OCI-LY3 (cell line): ENCODE measurements at regions not wholly inside any gene's neighbourhood (a gene's known extent, or its start where the extent isn't known, plus 50 kb on each side); places are given as distances from the start of the nearest gene placed in this dataset.

Experiments used
- H2AFZ ChIP-seq: fragments of 200-600, 300-600 bp; shearing (Covaris generic); 2 replicates; pipeline ENCODE4 v1.6.0; 2014; ENCODE audit warnings: antibody characterized with exemption, low read depth, low read length
- H3K27ac ChIP-seq: fragments of 200-600, 300-600 bp; sonication (generic); 2 replicates; pipeline ENCODE4 v1.5.1; 2014; ENCODE audit warnings: mild to moderate bottlenecking, low read length, moderate library complexity, mixed read lengths
- H3K27me3 ChIP-seq: fragments of 200-600, 300-600 bp; sonication (generic); 2 replicates; pipeline ENCODE4 v1.6.1; 2014; ENCODE audit warnings: low read depth, low read length, mixed read lengths
- H3K36me3 ChIP-seq: fragments of 200-600, 300-600 bp; sonication (generic); replicated peaks from 2 replicates; pipeline ENCODE3; 2014; ENCODE audit warnings: low read depth, low read length, mixed read lengths
- H3K4me1 ChIP-seq: fragments of 300-600, 200-600 bp; sonication (generic); 2 replicates; pipeline ENCODE4 v1.6.1; 2014; ENCODE audit warnings: low read length, mixed read lengths
- H3K4me2 ChIP-seq: fragments of 200-600, 300-600 bp; sonication (generic); 2 replicates; pipeline ENCODE4 v1.6.1; 2014; ENCODE audit warnings: low read length, mixed read lengths
- H3K4me3 ChIP-seq: fragments of 300-600, 200-600 bp; sonication (generic); 2 replicates; pipeline ENCODE4 v1.5.1; 2014; ENCODE audit warnings: antibody characterized with exemption, mild to moderate bottlenecking, low read length, moderate library complexity
- H3K79me2 ChIP-seq: fragments of 300-600, 200-600 bp; shearing (Covaris generic); 2 replicates; pipeline ENCODE4 v1.6.1; 2014; ENCODE audit warnings: mild to moderate bottlenecking, low read length, mixed read lengths
- H3K9ac ChIP-seq: fragments of 300-600, 200-600 bp; shearing (Covaris generic); 2 replicates; pipeline ENCODE4 v1.6.0; 2014; ENCODE audit warnings: mild to moderate bottlenecking, low read length, moderate library complexity
- H3K9me3 ChIP-seq: fragments of 200-600, 300-600 bp; shearing (Covaris generic); 2 replicates; pipeline ENCODE4 v1.6.1; 2014; ENCODE audit warnings: low read length, mixed read lengths; ENCODE audit not compliant: insufficient read depth
- H4K20me1 ChIP-seq: fragments of 200-600, 300-600 bp; sonication (generic); 2 replicates; pipeline ENCODE4 v1.6.1; 2016; ENCODE audit warnings: low read length, mixed read lengths; ENCODE audit not compliant: insufficient read depth
- EZH2phosphoT487 ChIP-seq: fragments of 200-600 bp; shearing (Covaris generic); IDR thresholded peaks from 2 replicates; pipeline ENCODE4 v1.6.1; 2018; ENCODE audit warnings: antibody characterized with exemption, mixed run types, low read depth
- TF ChIP-seq, protein P1 (sequence below): fragments of 200-600, 300-600 bp; sonication (generic); IDR thresholded peaks from 2 replicates; pipeline ENCODE4 v1.5.1; 2014; ENCODE audit warnings: antibody characterized with exemption, low read length, low read depth

DNA sequence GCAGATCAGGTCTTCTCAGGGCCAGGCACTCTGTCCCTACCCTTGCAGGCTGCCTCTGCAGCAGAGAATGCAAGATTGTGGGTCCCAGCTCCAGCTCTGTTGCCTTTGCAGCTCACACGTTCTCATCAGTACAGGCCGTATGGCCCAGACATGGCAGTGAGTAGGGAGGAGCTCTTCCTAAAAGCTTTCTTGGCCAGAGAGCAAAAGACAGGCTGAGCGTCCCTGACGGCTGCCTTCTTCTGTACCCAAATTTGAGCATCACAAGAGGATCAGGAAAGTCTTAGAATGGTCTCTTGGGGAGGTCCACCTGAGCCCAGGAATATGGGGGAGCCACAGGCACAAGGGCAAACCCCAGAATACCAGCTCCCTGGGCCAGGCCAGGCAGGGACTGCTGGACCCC, 266.3 kb upstream of the ZMIZ1 start:
- H3K4me1 ChIP-seq = no peaks in the 10 kb centered on the region
- no peaks in the 10 kb centered on the region for H3K9me3 ChIP-seq
- H3K27ac ChIP-seq = no peak overlapping the region
- 0 out of 2 replicates have a peak, but pooled peaks cover 3% of the 10 kb centered on the region for H3K27me3 ChIP-seq
- no peaks in the 10 kb centered on the region for H3K36me3 ChIP-seq
- H4K20me1 ChIP-seq = no peaks in the 10 kb centered on the region
- no peak overlapping the region for H3K9ac ChIP-seq
- no peak overlapping the region for H2AFZ ChIP-seq
- no peaks in the 10 kb centered on the region for H3K79me2 ChIP-seq
- H3K4me3 ChIP-seq = no peak overlapping the region
- TF ChIP-seq, protein P1, sequence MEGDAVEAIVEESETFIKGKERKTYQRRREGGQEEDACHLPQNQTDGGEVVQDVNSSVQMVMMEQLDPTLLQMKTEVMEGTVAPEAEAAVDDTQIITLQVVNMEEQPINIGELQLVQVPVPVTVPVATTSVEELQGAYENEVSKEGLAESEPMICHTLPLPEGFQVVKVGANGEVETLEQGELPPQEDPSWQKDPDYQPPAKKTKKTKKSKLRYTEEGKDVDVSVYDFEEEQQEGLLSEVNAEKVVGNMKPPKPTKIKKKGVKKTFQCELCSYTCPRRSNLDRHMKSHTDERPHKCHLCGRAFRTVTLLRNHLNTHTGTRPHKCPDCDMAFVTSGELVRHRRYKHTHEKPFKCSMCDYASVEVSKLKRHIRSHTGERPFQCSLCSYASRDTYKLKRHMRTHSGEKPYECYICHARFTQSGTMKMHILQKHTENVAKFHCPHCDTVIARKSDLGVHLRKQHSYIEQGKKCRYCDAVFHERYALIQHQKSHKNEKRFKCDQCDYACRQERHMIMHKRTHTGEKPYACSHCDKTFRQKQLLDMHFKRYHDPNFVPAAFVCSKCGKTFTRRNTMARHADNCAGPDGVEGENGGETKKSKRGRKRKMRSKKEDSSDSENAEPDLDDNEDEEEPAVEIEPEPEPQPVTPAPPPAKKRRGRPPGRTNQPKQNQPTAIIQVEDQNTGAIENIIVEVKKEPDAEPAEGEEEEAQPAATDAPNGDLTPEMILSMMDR = no peak
- TF ChIP-seq EZH2phosphoT487 = no peak
- H3K4me2 ChIP-seq = no peak overlapping the region

- Histone ChIP-seq H3K9me3 (no peaks in the 10 kb centered on the region), H3K36me3 (no peaks in the 10 kb centered on the region), H3K4me3 (no peak overlapping the region), H3K27ac (no peak overlapping the region), H3K4me2 (no peak overlapping the region), H3K9ac (no peak overlapping the region), H4K20me1 (no peaks in the 10 kb centered on the region), H3K79me2 (no peaks in the 10 kb centered on the region), H2AFZ (no peak overlapping the region), H3K4me1 (no peaks in the 10 kb centered on the region), H3K27me3 (0 out of 2 replicates have a peak, but pooled peaks cover 3% of the 10 kb centered on the region)
- TF ChIP-seq, protein P1 = no peak
- no peak for TF ChIP-seq EZH2phosphoT487
Measured at GRCh38 chr10:78802866-78803265, 265.9 kb upstream of the ZMIZ1 start.

DNA sequence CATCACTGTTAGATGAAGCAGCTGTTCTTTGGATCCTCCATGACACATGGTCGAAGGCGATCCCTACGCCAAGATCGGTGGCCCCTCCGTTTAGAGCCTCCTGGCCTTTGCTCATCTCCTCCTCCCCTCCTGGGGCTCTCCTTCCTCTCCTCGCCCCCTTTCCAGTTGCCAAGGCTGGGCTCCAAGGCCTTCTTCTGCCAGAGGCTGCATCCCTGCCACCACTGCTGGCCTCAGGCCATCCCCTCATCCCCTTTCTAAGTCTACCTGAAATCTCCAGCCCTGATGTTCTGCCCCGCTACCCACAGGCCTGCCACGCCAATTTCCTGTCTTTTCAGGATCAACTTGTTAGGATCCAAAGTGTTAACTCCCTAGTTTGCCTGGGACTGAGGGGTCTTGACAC, 265.1 kb upstream of the ZMIZ1 start:
- no peak for TF ChIP-seq EZH2phosphoT487
- TF ChIP-seq, protein P1 = no peak
- H4K20me1 ChIP-seq = no peaks in the 10 kb centered on the region
- no peaks in the 10 kb centered on the region for H3K27me3 ChIP-seq
- H3K4me1 ChIP-seq = no peaks in the 10 kb centered on the region
- no peak overlapping the region for H3K9ac ChIP-seq
- no peaks in the 10 kb centered on the region for H3K36me3 ChIP-seq
- H3K9me3 ChIP-seq = no peaks in the 10 kb centered on the region
- no peak overlapping the region for H3K27ac ChIP-seq
- no peak overlapping the region for H3K4me2 ChIP-seq
- no peak overlapping the region for H3K4me3 ChIP-seq
- no peaks in the 10 kb centered on the region for H3K79me2 ChIP-seq
- no peak overlapping the region for H2AFZ ChIP-seq

- no peaks in the 10 kb centered on the region for H4K20me1 ChIP-seq
- no peaks in the 10 kb centered on the region for H3K79me2 ChIP-seq
- no peak overlapping the region for H3K4me3 ChIP-seq
- H3K9ac ChIP-seq = no peak overlapping the region
- no peak overlapping the region for H3K27ac ChIP-seq
- TF ChIP-seq, protein P1 = no peak
- TF ChIP-seq EZH2phosphoT487 = no peak
- H3K27me3 ChIP-seq = no peaks in the 10 kb centered on the region
- H3K36me3 ChIP-seq = no peaks in the 10 kb centered on the region
- H3K9me3 ChIP-seq = no peaks in the 10 kb centered on the region
- no peak overlapping the region for H2AFZ ChIP-seq
- no peak overlapping the region for H3K4me2 ChIP-seq
- no peaks in the 10 kb centered on the region for H3K4me1 ChIP-seq
Measured at GRCh38 chr10:78804411-78805032, 264.2 kb upstream of the ZMIZ1 start.
